GM18951 (cell line): ENCODE measurements at regions not wholly inside any gene's neighbourhood (a gene's known extent, or its start where the extent isn't known, plus 50 kb on each side); places are given as distances from the start of the nearest gene placed in this dataset.

ENCODE experiments used
- POLR2A ChIP-seq: IDR thresholded peaks from 4 replicates; pipeline ENCODE4 v1.6.1; 2011; ENCODE audit warnings: mild to moderate bottlenecking; ENCODE audit not compliant: insufficient read length, insufficient read depth; ENCODE audit errors: extremely low read depth
- in situ Hi-C: fragments of 300-500 bp; cut with MboI; formaldehyde crosslinking; loops from one replicate; pipeline ENCODE4 v1.12.0; 2022; ENCODE audit warnings: low sequenced_read_pairs, mixed read lengths, inconsistent platforms; ENCODE audit not compliant: unreplicated experiment

DNA sequence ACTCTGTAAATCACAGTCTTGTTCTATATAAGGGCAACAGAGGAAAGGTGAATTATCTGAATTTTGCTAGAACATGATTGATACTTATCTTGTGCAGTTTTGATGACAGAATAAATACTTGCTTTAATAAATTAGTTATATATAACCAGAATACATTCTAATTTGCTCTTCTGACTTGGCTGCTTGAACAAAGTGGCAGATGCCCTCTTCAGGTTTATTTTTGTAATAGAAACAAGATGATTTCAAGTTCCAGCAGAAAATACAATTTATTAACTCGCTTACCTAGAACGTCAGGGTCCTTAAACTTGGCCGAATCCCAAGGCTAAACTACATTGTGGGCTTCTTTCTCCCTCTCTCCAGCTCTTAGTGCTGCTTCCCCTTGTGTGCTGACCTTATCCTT, 57.6 kb upstream of the SSTR1 start:
- in situ Hi-C loops, result no loop called here
- TF ChIP-seq POLR2A, result no peak
